GM18519 (cell line): ENCODE measurements at regions not wholly inside any gene's neighbourhood (a gene's known extent, or its start where the extent isn't known, plus 50 kb on each side); places are given as distances from the start of the nearest gene placed in this dataset.

Experiments
- ATAC-seq: cut with Tn5 transposase; IDR thresholded peaks from one replicate; pipeline ENCODE4 v1.9.1; 2021; ENCODE audit warnings: mild to moderate bottlenecking, moderate library complexity; ENCODE audit not compliant: unreplicated experiment, low FRiP score

- ATAC-seq, result no peak
Observed at GRCh38 chr5:165497707-165498106, 1992.3 kb downstream of the MAT2B start.

- ATAC-seq, result no peak
Observed at GRCh38 chr5:165502893-165503691, 1997.7 kb downstream of the MAT2B start.

- ATAC-seq, result no peak
Observed at GRCh38 chr5:165504674-165505073, 1999.3 kb downstream of the MAT2B start.

GRCh38 chr5:165508286-165508685 lies 2002.9 kb downstream of the MAT2B start:
- no peak for ATAC-seq

GRCh38 chr5:165508861-165509260 lies 2003.4 kb downstream of the MAT2B start:
- ATAC-seq, result no peak

- no peak for ATAC-seq
Observed at GRCh38 chr5:165521816-165522610, 2016.6 kb downstream of the MAT2B start.

GRCh38 chr5:165525271-165525670 lies 2019.9 kb downstream of the MAT2B start:
- ATAC-seq, result no peak

GRCh38 chr5:165526357-165526756 lies 2020.9 kb downstream of the MAT2B start:
- no peak for ATAC-seq

GRCh38 chr5:165527577-165527976 lies 2022.2 kb downstream of the MAT2B start:
- no peak for ATAC-seq

GRCh38 chr5:165538065-165538464 lies 2032.6 kb downstream of the MAT2B start:
- ATAC-seq, result no peak

- no peak for ATAC-seq
Observed at GRCh38 chr5:165559645-165560044, 2054.2 kb downstream of the MAT2B start.

GRCh38 chr5:165560648-165561047 lies 2055.2 kb downstream of the MAT2B start:
- no peak for ATAC-seq

- ATAC-seq, result no peak
Observed at GRCh38 chr5:165565911-165566310, 2060.5 kb downstream of the MAT2B start.

GRCh38 chr5:165569551-165569950 lies 2064.1 kb downstream of the MAT2B start:
- ATAC-seq, result no peak

- ATAC-seq, result no peak
Observed at GRCh38 chr5:165573445-165573844, 2068.0 kb downstream of the MAT2B start.

- ATAC-seq, result no peak
Observed at GRCh38 chr5:165574100-165574499, 2068.7 kb downstream of the MAT2B start.

GRCh38 chr5:165576678-165577275 lies 2071.4 kb downstream of the MAT2B start:
- no peak for ATAC-seq

GRCh38 chr5:165579911-165580310 lies 2074.5 kb downstream of the MAT2B start:
- ATAC-seq, result no peak

- ATAC-seq, result no peak
Observed at GRCh38 chr5:165594693-165595092, 2089.3 kb downstream of the MAT2B start.

GRCh38 chr5:165602529-165602928 lies 2097.1 kb downstream of the MAT2B start:
- ATAC-seq, result no peak

GRCh38 chr5:165607026-165607425 lies 2101.6 kb downstream of the MAT2B start:
- no peak for ATAC-seq
